HCT116 (cell line): ENCODE measurements at regions not wholly inside any gene's neighbourhood (a gene's known extent, or its start where the extent isn't known, plus 50 kb on each side); places are given as distances from the start of the nearest gene placed in this dataset.

Experiments
- ATAC-seq: fragments of 200-7000 bp; cut with Tn5 transposase; 2 replicates; pipeline ENCODE4 v1.9.1; 2020; ENCODE audit warnings: mild to moderate bottlenecking, moderate library complexity
- BruUV-seq: library from RNA; stranded (reverse); fragments of 400-500 nt; replicated peaks from 2 replicates; lab custom pipeline; 2021; lab: Mats Ljungman, UMichigan
- CTCF ChIA-PET: fragments of 300-600 bp; sonication (Branson Sonifier 250); formaldehyde crosslinking; loops from one replicate; lab custom pipeline; 2021; ENCODE audit warnings: antibody characterized with exemption; lab: Charles Lee
- POLR2A ChIA-PET: fragments of 300-600, 350-600 bp; sonication (Branson Sonifier 250); formaldehyde crosslinking; loops from one replicate; lab custom pipeline; 2021; ENCODE audit warnings: antibody characterized with exemption; lab: Charles Lee
- RAD21 ChIA-PET, 2 experiments: fragments of 300-600 bp; sonication (Branson Sonifier 250); formaldehyde crosslinking; loops; one replicate each; lab custom pipeline; 2023; ENCODE audit warnings: low total read pairs in 2 of 2; ENCODE audit not compliant: uncharacterized antibody in 2 of 2, unreplicated experiment in 2 of 2, low non-redundant PET in 1 of 2; lab: Charles Lee
- DNase-seq: peaks from one replicate; pipeline ENCODE4 v3.0.0-alpha.2; 2010; ENCODE audit warnings: low read depth, low spot score
- H2AFZ ChIP-seq: fragments of 200-600 bp; shearing (Covaris generic), sonication (generic); 2 replicates; pipeline ENCODE4 v1.6.1; 2017; ENCODE audit warnings: low read depth, mixed run types, mixed read lengths, antibody characterized with exemption, low read length; ENCODE audit not compliant: poor library complexity, severe bottlenecking
- H3K27ac ChIP-seq: 2 replicates; pipeline ENCODE4 v1.5.1; 2012; ENCODE audit warnings: low read depth, low read length
- H3K27me3 ChIP-seq: fragments of 200-600 bp; sonication (generic); 2 replicates; pipeline ENCODE4 v1.6.1; 2016; ENCODE audit warnings: mixed run types, low read length, mixed read lengths; ENCODE audit not compliant: insufficient read depth
- H3K36me3 ChIP-seq, 2 experiments: fragments of 200-500 bp in 1 of 2; fragments of 200-600 bp in 1 of 2; sonication (Bioruptor generic) in 1 of 2; sonication (generic) in 1 of 2; 2 replicates each; pipeline versions ENCODE4 v1.5.1 to v1.6.1; 2014 to 2016; ENCODE audit warnings: low read length in 2 of 2, inconsistent platforms in 1 of 2, mixed read lengths in 1 of 2, mixed run types in 1 of 2; ENCODE audit not compliant: insufficient read depth in 2 of 2, control insufficient read depth in 1 of 2
- H3K4me1 ChIP-seq, 2 experiments: fragments of 200-600 bp in 1 of 2; sonication (generic) in 1 of 2; 2 replicates each; pipeline versions ENCODE4 v1.5.1 to v1.6.1; 2012 to 2017; ENCODE audit warnings: low read length in 2 of 2, inconsistent platforms in 1 of 2, mild to moderate bottlenecking in 1 of 2, mixed read lengths in 1 of 2, mixed run types in 1 of 2, moderate library complexity in 1 of 2; ENCODE audit not compliant: insufficient read depth in 2 of 2, control insufficient read depth in 1 of 2
- H3K4me2 ChIP-seq: fragments of 200-600 bp; sonication (generic); 2 replicates; pipeline ENCODE4 v1.6.1; 2017; ENCODE audit warnings: mixed run types, low read length, mixed read lengths
- H3K4me3 ChIP-seq, 2 experiments: fragments of 200-600 bp in 1 of 2; sonication (generic) in 1 of 2; replicated peaks in 1 of 2; 2 replicates each; pipeline ENCODE4 v1.5.1; 2011 to 2016; ENCODE audit warnings: low read length in 2 of 2, control low read depth in 1 of 2, low read depth in 1 of 2, mild to moderate bottlenecking in 1 of 2, mixed read lengths in 1 of 2, mixed run types in 1 of 2
- H3K79me2 ChIP-seq: fragments of 200-600 bp; sonication (generic); 2 replicates; pipeline ENCODE4 v1.6.1; 2017; ENCODE audit warnings: mild to moderate bottlenecking, mixed run types, low read length, moderate library complexity, mixed read lengths; ENCODE audit not compliant: insufficient read depth
- H3K9ac ChIP-seq: fragments of 200-600 bp; sonication (generic); 2 replicates; pipeline ENCODE4 v1.6.1; 2016; ENCODE audit warnings: low read length, mixed read lengths
- H3K9me2 ChIP-seq: fragments of 200-600 bp; sonication (generic), shearing (Covaris generic); 2 replicates; pipeline ENCODE4 v1.6.1; 2017; ENCODE audit warnings: mixed run types, mild to moderate bottlenecking, moderate library complexity; ENCODE audit not compliant: insufficient read depth
- H3K9me3 ChIP-seq, 2 experiments: fragments of 200-500 bp in 1 of 2; fragments of 200-600 bp in 1 of 2; sonication (Bioruptor generic) in 1 of 2; sonication (generic) in 1 of 2; 2 replicates each; pipeline ENCODE4 v1.6.1; 2014 to 2017; ENCODE audit warnings: low read length in 2 of 2, mixed read lengths in 2 of 2, inconsistent platforms in 1 of 2, low read depth in 1 of 2, mild to moderate bottlenecking in 1 of 2, mixed run types in 1 of 2, moderate library complexity in 1 of 2; ENCODE audit not compliant: control insufficient read depth in 1 of 2, insufficient read depth in 1 of 2
- H4K20me1 ChIP-seq: fragments of 200-600 bp; sonication (generic), shearing (Covaris generic); 2 replicates; pipeline ENCODE4 v1.6.1; 2017; ENCODE audit warnings: mixed run types, mild to moderate bottlenecking, moderate library complexity; ENCODE audit not compliant: insufficient read depth
- ATF3 ChIP-seq: IDR thresholded peaks from 2 replicates; pipeline ENCODE4 v1.6.1; 2012
- CBX3 ChIP-seq: IDR thresholded peaks from 2 replicates; pipeline ENCODE4 v1.6.1; 2012; ENCODE audit warnings: low read depth
- EGR1 ChIP-seq: IDR thresholded peaks from 2 replicates; pipeline ENCODE4 v1.6.1; 2012; ENCODE audit warnings: low read depth
- EZH2 ChIP-seq: fragments of 200-600 bp; sonication (generic); IDR thresholded peaks from 2 replicates; pipeline ENCODE4 v1.6.1; 2017; ENCODE audit warnings: antibody characterized with exemption, mixed run types
- EZH2phosphoT487 ChIP-seq: fragments of 200-600 bp; IDR thresholded peaks from 2 replicates; pipeline ENCODE4 v1.6.1; 2018; ENCODE audit warnings: antibody characterized with exemption, borderline replicate concordance
- FOSL1 ChIP-seq: IDR thresholded peaks from 2 replicates; pipeline ENCODE4 v1.6.1; 2012; ENCODE audit warnings: low read depth
- JUND ChIP-seq: IDR thresholded peaks from 2 replicates; pipeline ENCODE4 v1.6.1; 2012
- POLR2AphosphoS5 ChIP-seq: IDR thresholded peaks from 2 replicates; pipeline ENCODE4 v1.6.1; 2011; ENCODE audit warnings: mild to moderate bottlenecking, low read depth, low read length, moderate library complexity
- RAD21 ChIP-seq: IDR thresholded peaks from 2 replicates; pipeline ENCODE4 v1.6.1; 2012; ENCODE audit warnings: low read depth, mild to moderate bottlenecking
- SIN3A ChIP-seq: IDR thresholded peaks from 2 replicates; pipeline ENCODE4 v1.6.1; 2012; ENCODE audit warnings: low read depth
- SP1 ChIP-seq: IDR thresholded peaks from 2 replicates; pipeline ENCODE4 v1.6.1; 2012; ENCODE audit warnings: low read depth
- TCF7L2 ChIP-seq: IDR thresholded peaks from 2 replicates; pipeline ENCODE4 v1.7.0; 2011; ENCODE audit warnings: borderline replicate concordance, inconsistent platforms; ENCODE audit not compliant: insufficient read depth, insufficient read length; ENCODE audit errors: extremely low read depth
- ZFX ChIP-seq: fragments of 450-650 bp; IDR thresholded peaks from 2 replicates; pipeline ENCODE4 v1.6.1; 2017
- ZNF274 ChIP-seq: fragments of 200-500 bp; sonication (Bioruptor generic); IDR thresholded peaks from 2 replicates; pipeline ENCODE4 v1.6.1; 2014; ENCODE audit warnings: mild to moderate bottlenecking, low read depth, low read length, inconsistent platforms
- intact Hi-C: fragments of 100-400 bp; cut with micrococcal nuclease; formaldehyde crosslinking; loops from 2 replicates; pipeline ENCODE4 v1.10.0; 2022
- TF ChIP-seq, protein P1 (sequence below): IDR thresholded peaks from 2 replicates; pipeline ENCODE4 v1.6.1; 2012; ENCODE audit warnings: low read depth
- TF ChIP-seq, protein P2 (sequence below): IDR thresholded peaks from 2 replicates; pipeline ENCODE4 v1.6.1; 2011; ENCODE audit warnings: mild to moderate bottlenecking, low read length, moderate library complexity; ENCODE audit not compliant: insufficient replicate concordance; ENCODE audit errors: extremely low read depth

GRCh38 chr9:135212961-135213360, 125.5 kb downstream of the OLFM1 start:
- no peak overlapping the region for H3K4me3 ChIP-seq
- H2AFZ ChIP-seq: no peak overlapping the region
- TF ChIP-seq EZH2 (no peak), EZH2phosphoT487 (no peak), FOSL1 (no peak), ATF3 (no peak), JUND (no peak), ZFX (no peak), CBX3 (no peak), EGR1 (no peak), ZNF274 (no peak), SIN3A (no peak), RAD21 (no peak), TCF7L2 (no peak), SP1 (no peak), POLR2AphosphoS5 (no peak)
- TF ChIP-seq, protein P1, sequence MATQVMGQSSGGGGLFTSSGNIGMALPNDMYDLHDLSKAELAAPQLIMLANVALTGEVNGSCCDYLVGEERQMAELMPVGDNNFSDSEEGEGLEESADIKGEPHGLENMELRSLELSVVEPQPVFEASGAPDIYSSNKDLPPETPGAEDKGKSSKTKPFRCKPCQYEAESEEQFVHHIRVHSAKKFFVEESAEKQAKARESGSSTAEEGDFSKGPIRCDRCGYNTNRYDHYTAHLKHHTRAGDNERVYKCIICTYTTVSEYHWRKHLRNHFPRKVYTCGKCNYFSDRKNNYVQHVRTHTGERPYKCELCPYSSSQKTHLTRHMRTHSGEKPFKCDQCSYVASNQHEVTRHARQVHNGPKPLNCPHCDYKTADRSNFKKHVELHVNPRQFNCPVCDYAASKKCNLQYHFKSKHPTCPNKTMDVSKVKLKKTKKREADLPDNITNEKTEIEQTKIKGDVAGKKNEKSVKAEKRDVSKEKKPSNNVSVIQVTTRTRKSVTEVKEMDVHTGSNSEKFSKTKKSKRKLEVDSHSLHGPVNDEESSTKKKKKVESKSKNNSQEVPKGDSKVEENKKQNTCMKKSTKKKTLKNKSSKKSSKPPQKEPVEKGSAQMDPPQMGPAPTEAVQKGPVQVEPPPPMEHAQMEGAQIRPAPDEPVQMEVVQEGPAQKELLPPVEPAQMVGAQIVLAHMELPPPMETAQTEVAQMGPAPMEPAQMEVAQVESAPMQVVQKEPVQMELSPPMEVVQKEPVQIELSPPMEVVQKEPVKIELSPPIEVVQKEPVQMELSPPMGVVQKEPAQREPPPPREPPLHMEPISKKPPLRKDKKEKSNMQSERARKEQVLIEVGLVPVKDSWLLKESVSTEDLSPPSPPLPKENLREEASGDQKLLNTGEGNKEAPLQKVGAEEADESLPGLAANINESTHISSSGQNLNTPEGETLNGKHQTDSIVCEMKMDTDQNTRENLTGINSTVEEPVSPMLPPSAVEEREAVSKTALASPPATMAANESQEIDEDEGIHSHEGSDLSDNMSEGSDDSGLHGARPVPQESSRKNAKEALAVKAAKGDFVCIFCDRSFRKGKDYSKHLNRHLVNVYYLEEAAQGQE: no peak
- TF ChIP-seq, protein P2, sequence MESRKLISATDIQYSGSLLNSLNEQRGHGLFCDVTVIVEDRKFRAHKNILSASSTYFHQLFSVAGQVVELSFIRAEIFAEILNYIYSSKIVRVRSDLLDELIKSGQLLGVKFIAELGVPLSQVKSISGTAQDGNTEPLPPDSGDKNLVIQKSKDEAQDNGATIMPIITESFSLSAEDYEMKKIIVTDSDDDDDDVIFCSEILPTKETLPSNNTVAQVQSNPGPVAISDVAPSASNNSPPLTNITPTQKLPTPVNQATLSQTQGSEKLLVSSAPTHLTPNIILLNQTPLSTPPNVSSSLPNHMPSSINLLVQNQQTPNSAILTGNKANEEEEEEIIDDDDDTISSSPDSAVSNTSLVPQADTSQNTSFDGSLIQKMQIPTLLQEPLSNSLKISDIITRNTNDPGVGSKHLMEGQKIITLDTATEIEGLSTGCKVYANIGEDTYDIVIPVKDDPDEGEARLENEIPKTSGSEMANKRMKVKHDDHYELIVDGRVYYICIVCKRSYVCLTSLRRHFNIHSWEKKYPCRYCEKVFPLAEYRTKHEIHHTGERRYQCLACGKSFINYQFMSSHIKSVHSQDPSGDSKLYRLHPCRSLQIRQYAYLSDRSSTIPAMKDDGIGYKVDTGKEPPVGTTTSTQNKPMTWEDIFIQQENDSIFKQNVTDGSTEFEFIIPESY: no peak
- TF ChIP-seq, all 23 proteins: peak for 0
- POLR2A ChIA-PET: no interaction called here
- CTCF ChIA-PET: no interaction called here
- Histone ChIP-seq H3K27ac (no peak overlapping the region), H3K4me1 (no peaks in the 10 kb centered on the region), H3K4me2 (no peak overlapping the region), H3K79me2 (no peaks in the 10 kb centered on the region), H3K27me3 (peaks cover 9% of the 10 kb centered on the region; the same call in 1 of the 2 replicates), H4K20me1 (no peaks in the 10 kb centered on the region), H3K9me3 (peaks cover 0 to 11% of the 10 kb centered on the region in 2 experiments; a peak in 2 of 4 replicates), H3K9me2 (no peaks in the 10 kb centered on the region), H3K36me3 (no peaks in the 10 kb centered on the region), H3K9ac (no peak overlapping the region)
- intact Hi-C loops: loop anchor here (10.0 kb wide), 1 partner anchor 62 kb away; no protein-coding TSS in a partner anchor
- RAD21 ChIA-PET: no interaction called here
- no TSS peak for BruUV-seq
- DNase-seq (no peak), ATAC-seq (no peak)
